ENCODE measurements at regions not wholly inside any gene's neighbourhood (a gene's known extent, or its start where the extent isn't known, plus 50 kb on each side); places are given as distances from the start of the nearest gene placed in this dataset.

- WGBS, 2 donors, result 41 to 66% methylated on average over 7 to 8 of the region's 8 CpGs
- DNase-seq, result no peak
- no peaks in the 10 kb centered on the region for H3K27me3 ChIP-seq
- intact Hi-C loops (cut with DNase I), result no loop called here
- TF ChIP-seq CTCF (IDR thresholded peaks at IDR 0.05) (no peak), POLR2A (IDR thresholded peaks at IDR 0.05) (no peak)
- no peak overlapping the region for H3K27ac ChIP-seq
- H3K4me3 ChIP-seq, result no peak overlapping the region
- no peaks in the 10 kb centered on the region for H3K36me3 ChIP-seq (replicated peaks in 1 of 2; ENCODE audit: insufficient read depth in 1 of 2, low read depth in 2 of 2)
- no peaks in the 10 kb centered on the region for H3K4me1 ChIP-seq
- H3K9me3 ChIP-seq, result no peaks in the 10 kb centered on the region
- ATAC-seq, result no peak
Observed at GRCh38 chrX:6813836-6814370, 279.0 kb upstream of the VCX3A start.

GRCh38 chrX:6812087-6812486 lies 277.2 kb upstream of the VCX3A start:
- DNase-seq, result no peak
- TF ChIP-seq CTCF (IDR thresholded peaks at IDR 0.05) (no peak), POLR2A (IDR thresholded peaks at IDR 0.05) (no peak)
- Histone ChIP-seq H3K4me3 (no peak overlapping the region), H3K9me3 (no peaks in the 10 kb centered on the region), H3K27ac (no peak overlapping the region), H3K36me3 (replicated peaks in 1 of 2; ENCODE audit: insufficient read depth in 1 of 2, low read depth in 2 of 2) (no peaks in the 10 kb centered on the region), H3K27me3 (no peaks in the 10 kb centered on the region), H3K4me1 (no peaks in the 10 kb centered on the region)
- intact Hi-C loops (cut with DNase I), result no loop called here
- no peak for ATAC-seq
- 100% methylated on average over 1 of the region's 1 CpG for WGBS, 2 donors

GRCh38 chrX:6810776-6811175 lies 275.9 kb upstream of the VCX3A start:
- ATAC-seq, result no peak
- WGBS, 2 donors, result 50 to 65% methylated on average over 2 of the region's 2 CpGs
- no peaks in the 10 kb centered on the region for H3K4me1 ChIP-seq
- no peaks in the 10 kb centered on the region for H3K9me3 ChIP-seq
- H3K27ac ChIP-seq, result no peak overlapping the region
- intact Hi-C loops (cut with DNase I), result no loop called here
- no peaks in the 10 kb centered on the region for H3K27me3 ChIP-seq
- H3K4me3 ChIP-seq, result no peak overlapping the region
- no peaks in the 10 kb centered on the region for H3K36me3 ChIP-seq (replicated peaks in 1 of 2; ENCODE audit: insufficient read depth in 1 of 2, low read depth in 2 of 2)
- TF ChIP-seq CTCF (IDR thresholded peaks at IDR 0.05), result no peak
- TF ChIP-seq POLR2A (IDR thresholded peaks at IDR 0.05), result no peak
- no peak for DNase-seq

- H3K27ac ChIP-seq, result no peak overlapping the region
Observed at GRCh38 chrX:6803607-6804006, 268.7 kb upstream of the VCX3A start.

More at GRCh38 chrX:6803607-6804006, 268.7 kb upstream of the VCX3A start:
- 56 to 69% methylated on average over 6 of the region's 6 CpGs for WGBS, 2 donors
- H3K4me1 ChIP-seq, result no peaks in the 10 kb centered on the region
- H3K4me3 ChIP-seq, result no peak overlapping the region
- H3K36me3 ChIP-seq (replicated peaks in 1 of 2; ENCODE audit: insufficient read depth in 1 of 2, low read depth in 2 of 2), result no peaks in the 10 kb centered on the region
- intact Hi-C loops (cut with DNase I), result no loop called here
- TF ChIP-seq POLR2A (IDR thresholded peaks at IDR 0.05), result no peak
- TF ChIP-seq CTCF (IDR thresholded peaks at IDR 0.05), result no peak
- H3K27me3 ChIP-seq, result no peaks in the 10 kb centered on the region
- no peaks in the 10 kb centered on the region for H3K9me3 ChIP-seq
- no peak for ATAC-seq
- DNase-seq, result no peak

Data from body of pancreas (tissue), 4 donors.